Inflammatory macrophage treated with lipopolysaccharide for 1 hour (primary cell): ENCODE measurements at regions not wholly inside any gene's neighbourhood (a gene's known extent, or its start where the extent isn't known, plus 50 kb on each side); places are given as distances from the start of the nearest gene placed in this dataset.
"Not testable (repeated sequence)": the region's sequence is repeated elsewhere in the genome, so short reads cannot be mapped to it uniquely, and the experiment has no call there.

Experiments
- DNase-seq, 2 donors: peaks; one replicate each; pipeline ENCODE4 v3.0.0-alpha.2; 2020 to 2022

DNA sequence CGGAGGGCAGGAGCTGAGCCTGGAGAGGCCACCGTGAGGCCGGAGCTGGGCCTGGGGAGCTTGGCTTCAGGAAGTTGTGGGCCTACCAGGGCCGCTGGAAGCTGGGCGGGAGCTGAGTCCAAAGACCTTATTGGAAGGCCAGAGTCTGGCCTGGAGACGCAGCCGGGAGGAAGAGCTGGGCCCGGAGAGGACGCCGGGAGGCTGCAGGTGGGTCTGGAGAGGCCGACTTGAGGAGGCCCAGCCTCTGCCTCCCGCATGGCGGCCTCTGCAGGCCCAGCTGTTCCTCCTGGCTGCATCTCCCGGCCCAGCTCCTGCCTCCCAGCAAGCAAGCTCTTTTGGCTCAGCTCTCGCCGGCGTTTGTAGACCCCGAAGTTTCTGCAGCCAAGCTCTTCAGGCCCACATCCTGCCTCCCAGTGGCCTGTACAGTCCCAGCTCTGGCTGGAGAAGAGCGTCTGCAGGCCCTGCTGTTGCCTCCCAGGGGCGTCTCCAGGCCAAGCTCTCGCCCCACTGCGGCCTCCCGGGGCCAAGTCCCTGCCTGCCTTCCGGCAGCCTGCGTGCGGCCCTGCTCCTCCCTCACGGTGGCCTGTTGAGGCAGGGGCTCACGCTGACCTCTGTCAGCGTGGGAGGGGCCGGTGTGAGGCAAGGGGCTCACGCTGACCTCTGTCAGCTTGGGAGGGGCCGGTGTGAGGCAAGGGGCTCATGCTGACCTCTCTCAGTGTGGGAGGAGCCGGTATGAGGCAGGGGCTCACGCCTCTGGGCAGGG, 70.4 kb upstream of the COBL start:
- not testable (repeated sequence) for DNase-seq

DNA sequence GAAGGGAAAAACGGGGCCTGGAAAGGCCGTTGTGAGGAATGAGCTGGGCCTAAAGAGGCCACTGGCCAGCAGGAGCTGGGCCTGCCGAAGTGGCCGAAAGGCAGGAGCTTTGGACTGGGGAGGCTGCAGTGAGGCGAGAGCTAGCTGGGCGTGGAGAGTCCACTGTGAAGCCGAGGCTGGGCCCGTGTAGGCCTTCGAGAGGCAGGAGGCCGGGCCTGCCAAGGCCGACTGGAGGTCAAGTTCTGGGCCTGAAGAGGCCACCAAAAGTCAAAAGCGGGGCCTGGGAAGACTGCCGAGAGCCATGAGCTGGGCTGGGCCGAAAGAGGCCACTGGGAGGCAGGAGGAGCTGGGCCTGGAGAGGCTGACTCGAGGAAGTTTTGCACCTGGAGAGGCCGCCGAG, 69.6 kb upstream of the COBL start:
- DNase-seq: not testable (repeated sequence)

DNA sequence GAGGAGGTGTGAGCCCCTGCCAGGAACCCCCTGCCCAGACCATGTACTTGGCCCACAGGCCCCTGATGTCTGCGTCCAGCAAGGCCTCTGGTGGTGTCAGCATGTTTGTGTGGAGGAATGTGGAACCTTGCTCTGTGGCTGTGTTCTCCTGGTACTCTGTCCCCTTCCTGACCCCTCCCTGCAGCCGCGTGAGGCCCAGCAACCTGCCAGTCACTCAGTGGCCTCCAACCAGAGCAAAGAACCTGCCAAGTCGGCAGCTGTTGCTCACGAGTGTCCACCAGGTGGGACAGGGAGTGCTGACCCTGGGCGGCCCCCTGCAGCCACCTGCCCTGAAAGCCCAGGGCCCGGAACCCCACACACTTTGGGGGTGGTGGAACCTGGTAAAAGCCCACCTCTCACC, 65.6 kb upstream of the COBL start:
- DNase-seq: not testable (repeated sequence)

DNA sequence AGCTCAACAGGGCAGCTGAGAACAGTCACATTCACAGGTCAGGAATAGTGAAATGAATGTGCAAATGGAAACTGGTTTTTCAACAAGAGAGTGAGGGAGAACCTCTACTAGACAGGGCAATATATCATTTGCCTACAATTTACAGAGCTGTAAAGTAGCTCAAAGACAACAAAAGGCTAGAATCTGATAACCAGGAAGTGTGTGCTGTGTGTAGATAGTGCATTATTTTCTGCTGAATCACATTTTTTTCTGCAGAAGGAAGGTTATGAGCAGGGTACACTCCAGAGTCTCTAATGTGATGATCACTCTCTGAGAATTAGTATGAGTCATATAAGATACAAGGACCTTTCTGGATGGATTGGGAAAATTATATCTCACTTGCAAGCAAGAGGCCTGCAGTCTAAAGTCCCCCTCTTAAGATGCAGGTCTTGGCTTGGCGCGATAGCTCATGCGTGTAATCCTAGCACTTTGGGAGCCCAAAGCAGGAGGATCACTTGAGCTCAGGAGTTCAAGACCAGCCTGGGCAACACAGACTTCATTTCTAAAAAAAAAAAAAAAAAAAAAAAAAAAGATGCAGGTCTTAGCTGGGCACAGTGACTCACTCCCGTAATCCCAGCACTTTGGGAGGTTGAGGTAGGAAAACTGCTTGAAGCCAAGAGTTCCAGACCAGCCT, 59.9 kb upstream of the COBL start:
- no peak for DNase-seq

DNA sequence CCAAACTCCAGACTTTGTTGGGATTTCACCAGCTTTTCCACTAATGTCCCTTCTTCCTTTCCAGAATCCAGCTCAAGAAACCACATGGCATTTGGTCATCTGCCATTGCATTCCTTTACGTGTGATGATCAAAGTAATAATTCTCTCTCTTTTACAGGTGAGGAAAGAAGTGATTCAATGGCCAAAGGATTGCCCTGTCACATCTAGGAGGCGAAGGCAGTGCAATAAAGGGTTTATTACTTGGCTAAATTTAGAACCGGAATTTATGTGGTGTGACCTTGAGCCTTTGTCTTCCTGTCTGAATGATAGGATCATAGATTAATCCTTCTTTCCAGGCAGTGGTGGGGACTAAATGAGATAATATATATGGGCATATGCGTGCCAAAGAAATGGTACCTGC, 58.3 kb upstream of the COBL start:
- no peak for DNase-seq

DNA sequence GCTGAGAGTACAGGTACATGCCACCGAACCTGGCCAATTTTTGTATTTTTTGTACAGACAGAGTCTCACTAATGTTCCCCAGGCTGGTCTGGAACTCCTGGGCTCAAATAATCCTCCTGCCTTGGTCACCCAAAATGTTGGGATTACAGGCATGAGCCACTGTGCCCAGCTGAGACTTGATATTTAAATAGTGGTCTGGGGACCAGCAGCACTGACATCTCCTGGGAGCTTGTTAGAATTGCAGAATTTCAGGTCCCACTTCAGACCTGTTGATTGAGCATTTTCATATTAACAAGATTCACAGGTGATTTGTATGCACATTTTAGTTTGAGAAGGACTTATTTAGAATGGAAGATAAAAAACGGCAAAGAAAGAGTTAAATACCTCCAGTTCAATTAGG, 57.0 kb upstream of the COBL start:
- DNase-seq: not testable (repeated sequence)

DNA sequence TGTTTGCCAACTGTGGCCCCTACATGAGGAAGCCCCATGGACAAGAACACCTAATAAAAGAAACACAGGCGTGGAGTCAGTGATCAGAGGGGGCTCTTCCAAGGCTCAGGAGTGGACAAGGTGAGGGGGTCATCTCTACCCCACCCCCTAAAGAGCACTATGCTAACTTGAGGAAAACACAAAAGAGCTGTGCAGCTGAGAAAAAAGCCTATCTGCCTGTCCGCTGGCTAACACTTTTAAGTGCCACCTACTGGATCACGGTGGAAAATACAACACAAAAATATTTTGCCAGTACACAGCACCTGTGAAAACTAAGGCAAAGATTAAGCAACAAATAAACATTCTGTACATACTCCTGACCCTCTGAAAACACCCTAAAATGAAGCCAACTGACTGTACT, 53.1 kb upstream of the COBL start:
- DNase-seq: no peak

DNA sequence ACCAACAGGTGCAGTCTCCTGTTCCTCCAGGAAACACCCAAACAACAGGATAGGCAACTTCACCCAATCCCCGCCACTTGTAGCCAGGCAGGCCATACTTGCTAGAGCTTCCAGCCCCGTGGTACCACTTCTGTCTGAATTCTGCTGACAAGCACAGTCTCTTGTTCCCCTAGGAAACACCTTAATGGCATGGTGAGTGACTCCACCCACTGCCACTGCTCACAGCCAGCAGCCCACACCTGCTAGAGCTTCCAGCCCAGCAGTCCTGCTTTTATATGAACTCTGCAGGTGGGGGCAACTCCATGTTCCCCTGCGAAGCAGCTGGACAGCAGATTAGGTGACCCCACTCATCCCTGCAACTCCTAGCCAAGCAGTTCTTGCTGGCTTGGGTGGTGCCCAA, 52.6 kb upstream of the COBL start:
- not testable (repeated sequence) for DNase-seq

DNA sequence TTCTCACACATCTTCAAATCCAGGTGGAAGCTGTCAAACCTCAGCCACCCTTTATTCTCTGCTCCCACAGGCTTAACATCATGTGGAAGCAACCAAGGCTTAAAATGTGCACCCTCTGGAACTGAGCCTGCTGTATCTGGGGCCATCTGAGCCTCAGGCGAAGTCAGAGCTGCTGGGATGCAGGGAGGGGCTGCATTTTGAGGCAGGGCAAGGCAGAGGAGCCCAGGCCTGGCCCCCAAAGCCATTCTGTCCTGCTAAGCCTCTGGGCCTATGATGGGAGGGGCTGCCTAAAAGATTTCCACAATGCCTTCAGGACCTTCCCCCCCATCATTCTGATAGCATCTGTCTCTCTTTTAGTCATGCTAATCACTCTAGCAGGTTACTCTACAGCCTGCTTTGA, 51.7 kb upstream of the COBL start:
- no peak for DNase-seq

DNA sequence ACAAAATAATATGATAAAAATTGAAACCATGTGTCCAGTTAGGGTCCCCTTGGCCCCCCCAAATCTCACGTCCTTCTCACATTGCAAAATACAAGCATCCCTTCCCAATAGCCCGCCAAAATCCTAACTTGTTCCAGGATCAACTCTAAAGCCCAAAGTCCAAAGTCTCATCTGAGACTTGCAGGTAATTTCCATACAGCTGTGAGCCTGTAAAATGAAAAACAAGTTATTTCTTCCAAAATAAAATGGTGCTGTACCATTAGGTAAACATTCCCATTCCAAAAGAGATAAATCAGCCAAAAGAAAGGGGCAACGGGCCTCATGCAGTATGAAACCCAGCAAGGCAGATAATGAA, 51.0 kb upstream of the COBL start:
- DNase-seq: no peak

DNA sequence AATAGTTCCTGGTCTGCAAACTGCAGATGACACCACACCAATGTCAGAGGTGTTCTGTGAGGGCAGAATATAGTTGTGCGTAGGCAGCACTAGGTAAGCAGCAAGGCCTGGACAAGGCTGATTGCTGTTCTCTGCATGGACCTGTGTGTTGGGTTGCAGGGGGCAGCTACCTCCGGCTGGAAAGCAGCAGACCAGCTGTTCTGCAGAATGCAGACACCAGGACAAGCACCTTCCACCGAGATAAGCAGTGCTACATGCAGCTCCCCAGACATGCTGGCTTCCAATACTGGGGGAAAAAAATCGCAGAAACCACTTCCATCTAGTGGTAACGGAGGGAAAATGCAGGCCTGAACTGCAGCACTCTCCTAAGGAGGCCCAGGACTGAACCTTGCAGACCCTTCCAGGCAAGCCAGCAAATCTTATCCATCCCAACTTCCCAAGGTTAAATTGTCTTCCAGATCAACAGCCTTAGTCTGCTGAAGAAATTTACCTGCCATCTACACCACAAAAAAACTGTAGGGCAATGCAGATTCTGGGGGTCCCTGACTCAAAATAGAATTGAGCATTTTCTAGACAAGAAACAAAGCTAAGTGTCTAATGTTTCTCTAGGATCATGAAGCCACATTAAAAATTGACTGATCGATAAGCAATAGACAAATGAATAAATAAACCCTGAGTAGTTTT, 50.5 kb upstream of the COBL start:
- DNase-seq: peak; percentile 8 to 38
